HG03039 (cell line): ENCODE measurements at regions not wholly inside any gene's neighbourhood (a gene's known extent, or its start where the extent isn't known, plus 50 kb on each side); places are given as distances from the start of the nearest gene placed in this dataset.

Source experiments
- ATAC-seq: cut with Tn5 transposase; IDR thresholded peaks from one replicate; pipeline ENCODE4 v1.9.1; 2021; ENCODE audit warnings: mild to moderate bottlenecking, moderate library complexity; ENCODE audit not compliant: unreplicated experiment

DNA sequence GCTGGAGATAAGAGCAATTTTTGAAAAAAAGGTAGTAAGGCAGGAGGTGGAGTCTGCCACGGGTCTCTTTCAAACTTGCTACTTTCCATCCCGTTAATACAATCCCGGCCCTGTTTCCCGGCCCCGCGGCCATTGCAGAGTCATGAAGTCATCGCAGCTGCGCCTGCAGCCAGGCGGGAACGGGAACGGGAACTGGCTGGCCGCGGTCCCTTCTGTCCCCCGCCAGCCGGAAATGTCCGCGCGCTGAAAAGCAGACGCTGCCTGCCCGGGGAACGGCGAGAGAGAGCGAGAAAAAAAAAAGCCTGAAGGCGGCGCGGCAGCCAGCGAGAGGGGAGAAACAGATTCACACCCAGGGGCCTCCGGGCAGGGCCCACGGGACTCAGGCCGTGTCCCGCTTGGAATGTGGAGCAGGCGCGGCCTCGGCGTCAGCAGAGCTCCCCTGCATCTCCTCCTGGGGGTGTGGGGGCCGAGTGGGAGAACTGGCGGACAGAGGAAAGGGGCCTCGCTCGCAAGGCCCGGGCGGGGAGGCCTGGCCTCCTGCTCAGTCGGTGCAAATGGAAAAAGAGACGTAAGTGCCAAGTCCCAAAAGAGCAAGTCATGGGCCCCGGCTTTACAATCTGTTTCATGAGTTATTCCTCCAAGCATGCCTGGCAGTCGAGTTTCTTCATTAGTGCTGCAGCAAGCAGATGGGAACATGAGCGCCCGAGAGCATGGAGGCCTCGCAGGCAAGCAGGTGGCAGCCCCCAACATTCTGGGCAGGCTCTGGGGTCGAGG is 201.2 kb upstream of the GAS1 start:
- no peak for ATAC-seq

DNA sequence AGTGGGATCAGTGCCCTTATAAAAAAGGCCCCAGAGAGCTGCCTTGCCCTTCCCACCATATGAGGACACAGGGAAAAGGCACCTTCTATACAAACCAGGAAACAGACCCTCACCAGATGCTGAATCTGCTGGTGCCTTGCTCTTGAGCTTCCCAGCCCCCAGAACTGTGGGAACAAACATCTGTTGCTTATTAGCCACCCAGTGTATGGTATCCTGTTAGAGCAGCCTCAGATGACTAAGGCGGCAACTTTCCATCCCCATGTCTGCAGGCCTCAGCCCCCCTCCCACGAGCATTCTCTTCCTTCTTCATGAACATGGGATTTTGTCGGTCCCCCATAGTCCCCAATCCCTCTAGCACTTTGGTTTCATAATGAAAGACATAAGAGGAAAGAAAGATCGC is 202.5 kb upstream of the GAS1 start:
- ATAC-seq = no peak

DNA sequence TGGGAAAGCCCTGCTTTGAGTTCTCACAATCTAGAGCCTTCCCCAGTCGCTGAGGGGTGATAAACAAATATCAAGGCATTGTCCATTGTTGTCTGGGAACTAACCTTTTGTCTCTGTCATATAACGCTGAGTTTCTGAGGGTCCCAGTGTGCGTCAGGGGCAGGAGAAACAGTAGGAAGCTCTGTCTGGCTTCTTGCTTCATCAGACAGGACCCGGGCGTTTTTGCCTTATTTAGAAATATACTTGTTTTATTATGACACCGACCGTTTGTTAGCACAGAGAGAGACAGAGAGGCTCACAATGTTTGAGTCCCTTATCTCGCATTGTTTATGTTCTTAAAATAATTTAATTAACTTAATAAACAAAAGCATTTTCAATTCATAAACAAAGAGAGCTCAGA is 204.9 kb upstream of the GAS1 start:
- ATAC-seq = no peak

DNA sequence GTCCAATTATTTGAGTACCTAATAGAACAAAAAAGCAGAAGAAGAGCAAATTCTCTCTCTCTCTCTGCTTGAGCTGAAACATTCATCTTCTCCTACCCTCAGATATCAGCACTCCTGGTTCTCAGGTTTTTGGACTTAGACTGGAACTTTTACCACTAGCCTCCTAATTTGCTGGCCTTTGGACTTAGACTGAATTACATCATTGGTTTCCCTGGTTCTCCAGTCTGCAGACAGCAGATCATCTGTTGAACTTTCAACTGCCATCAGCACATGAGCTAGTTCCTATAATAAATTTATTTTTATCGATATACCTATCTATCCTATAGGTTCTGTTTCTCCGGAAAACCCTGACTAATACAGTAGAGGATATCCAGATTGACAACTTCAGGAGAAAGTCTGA is 208.9 kb upstream of the GAS1 start:
- ATAC-seq = no peak

DNA sequence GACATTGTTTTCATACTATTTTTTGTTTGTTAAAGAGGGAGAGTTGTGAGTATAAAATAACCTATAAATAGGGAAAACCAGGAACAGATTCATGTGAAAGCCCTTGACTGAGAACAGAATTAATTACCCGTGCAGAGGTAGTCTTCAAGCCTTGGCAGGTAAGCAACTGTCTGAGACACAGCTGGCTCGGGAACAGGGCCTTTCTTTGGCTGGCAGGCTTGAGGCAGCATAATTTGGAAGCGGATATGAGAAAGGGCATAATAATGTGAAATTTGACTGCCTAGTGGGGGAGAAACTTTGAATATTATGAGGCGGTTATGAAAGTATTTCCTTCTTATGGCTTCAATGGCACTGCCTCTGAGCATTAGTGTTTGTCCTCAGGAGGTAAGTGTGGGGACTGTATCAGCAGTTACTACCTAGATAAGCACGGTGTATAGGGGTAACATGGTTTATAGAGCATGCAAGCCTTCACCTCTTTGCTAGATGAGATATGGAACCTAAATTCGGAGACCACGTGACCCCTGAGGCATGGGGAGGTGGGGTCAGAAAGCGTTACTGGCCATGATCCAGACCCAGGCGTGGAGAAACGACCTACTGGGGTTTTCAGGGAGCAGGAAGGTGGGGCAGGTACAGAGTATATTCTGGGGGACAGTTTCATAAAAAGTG is 210.2 kb upstream of the GAS1 start:
- no peak for ATAC-seq

DNA sequence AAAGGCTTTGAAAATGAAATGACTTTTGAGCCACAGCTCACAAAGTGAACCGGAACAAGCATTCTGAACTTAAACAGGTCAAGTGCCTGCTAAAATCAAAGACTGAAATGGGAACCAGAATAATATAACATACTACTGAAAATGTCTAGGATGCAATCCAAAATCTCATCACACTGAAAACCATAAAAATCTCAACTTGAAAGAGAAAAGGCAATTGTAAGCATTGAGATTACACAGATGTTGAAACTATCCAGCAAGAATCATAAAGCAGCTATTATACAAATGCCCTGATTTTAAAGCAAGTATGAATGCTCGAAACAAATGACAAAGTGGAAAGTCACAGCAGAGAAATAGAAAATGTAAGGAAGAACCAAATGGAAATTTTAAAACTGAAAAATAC is 211.5 kb upstream of the GAS1 start:
- no peak for ATAC-seq

DNA sequence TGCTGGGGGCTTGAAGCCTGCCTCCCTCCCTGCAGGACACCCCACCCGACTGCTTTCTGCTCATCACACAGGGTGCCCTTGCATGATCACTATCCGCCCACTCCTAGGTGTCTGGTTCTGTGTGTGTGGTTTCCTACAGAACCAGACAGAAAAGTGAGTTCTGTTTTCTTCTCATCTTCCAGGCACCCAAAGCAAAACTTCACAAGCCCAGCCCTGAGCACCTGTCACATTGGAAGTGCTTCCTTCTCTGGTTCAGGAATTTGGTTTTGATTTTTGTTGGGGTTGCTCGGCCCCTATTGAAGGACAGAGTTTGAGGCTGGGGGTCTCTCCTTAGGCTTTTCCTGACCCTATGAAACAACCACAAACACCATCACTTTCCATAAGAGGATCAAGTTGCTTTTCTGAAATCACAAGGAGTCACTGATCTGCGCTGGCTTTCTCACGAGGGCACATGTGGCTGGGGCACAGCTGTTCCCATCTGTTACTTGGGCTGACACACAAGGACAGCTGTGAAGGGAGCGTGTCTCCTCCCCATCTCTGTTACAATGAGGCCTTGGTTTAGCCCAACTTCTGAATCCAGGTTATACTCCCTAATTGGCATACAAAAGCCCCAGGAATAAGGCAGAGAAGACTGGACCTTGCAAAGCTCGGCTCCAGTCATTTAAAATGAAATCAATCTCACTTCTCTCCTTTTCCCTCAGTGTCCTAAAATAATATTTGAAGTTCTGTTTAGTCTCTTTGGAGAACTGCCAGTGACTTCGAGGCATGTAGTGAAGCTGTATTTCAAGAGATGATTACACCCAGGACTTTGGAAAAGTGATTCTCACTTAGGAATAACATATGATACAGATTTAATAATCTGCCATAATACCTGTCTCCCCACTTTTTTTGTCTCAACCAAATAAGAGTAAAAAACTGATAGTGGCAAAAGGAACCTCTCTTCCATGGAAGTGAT is 213.1 kb upstream of the GAS1 start:
- ATAC-seq = no peak

DNA sequence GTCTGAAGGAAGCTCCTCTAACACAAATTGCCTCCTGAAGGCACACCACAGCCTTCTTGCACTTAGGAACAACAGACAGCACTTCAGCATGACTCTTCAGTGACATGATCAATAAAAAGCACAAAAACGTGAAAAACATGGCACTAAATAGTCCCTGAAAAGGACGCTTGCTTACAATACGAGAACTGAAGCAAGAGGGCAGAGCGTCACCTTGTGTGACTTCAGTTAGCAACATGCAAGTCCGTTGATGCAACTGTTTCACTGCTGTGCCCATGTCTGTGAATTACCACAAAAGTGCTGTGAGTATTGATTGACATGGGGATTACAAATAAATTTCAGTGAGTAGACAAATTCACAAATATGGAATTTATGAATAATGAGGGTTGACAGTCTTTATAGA is 219.9 kb upstream of the GAS1 start:
- no peak for ATAC-seq

DNA sequence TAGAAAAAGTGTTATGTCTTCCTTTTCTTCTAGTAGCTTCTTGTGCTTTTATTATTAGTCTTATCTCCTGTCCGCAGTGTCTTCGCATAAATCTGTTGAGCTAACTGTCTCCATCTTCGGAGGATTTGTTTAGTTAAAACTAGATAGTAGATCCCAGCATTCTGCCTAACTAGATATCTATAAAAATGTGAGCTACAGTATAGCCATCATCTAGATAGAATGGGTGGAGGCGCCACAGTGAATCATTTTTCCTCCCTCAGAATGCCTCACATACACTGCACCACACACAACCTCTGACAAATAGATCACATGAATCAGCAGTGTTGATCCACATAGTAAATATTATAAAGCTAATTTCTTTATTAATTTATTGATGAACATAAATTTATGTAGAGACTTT is 220.3 kb upstream of the GAS1 start:
- ATAC-seq = no peak

DNA sequence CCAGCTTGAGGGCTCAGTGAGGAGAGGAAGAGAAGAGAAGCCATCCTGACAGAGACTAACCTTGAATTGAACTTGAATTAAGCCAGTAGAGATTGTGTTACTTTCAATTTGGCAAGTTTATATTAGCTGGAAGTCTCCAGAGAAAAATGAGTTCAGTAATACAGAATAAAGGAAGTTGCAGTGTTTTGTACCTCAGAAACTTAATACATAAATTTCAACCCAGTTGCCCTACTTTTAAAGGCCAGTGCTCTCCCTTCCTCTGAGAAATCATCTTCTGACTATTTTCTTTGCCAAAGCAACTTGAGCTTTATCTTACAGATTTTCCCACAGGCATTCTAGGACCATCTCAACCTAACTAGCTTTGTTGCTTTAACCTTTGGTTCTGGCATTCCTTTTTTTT is 231.0 kb upstream of the GAS1 start:
- ATAC-seq = no peak

DNA sequence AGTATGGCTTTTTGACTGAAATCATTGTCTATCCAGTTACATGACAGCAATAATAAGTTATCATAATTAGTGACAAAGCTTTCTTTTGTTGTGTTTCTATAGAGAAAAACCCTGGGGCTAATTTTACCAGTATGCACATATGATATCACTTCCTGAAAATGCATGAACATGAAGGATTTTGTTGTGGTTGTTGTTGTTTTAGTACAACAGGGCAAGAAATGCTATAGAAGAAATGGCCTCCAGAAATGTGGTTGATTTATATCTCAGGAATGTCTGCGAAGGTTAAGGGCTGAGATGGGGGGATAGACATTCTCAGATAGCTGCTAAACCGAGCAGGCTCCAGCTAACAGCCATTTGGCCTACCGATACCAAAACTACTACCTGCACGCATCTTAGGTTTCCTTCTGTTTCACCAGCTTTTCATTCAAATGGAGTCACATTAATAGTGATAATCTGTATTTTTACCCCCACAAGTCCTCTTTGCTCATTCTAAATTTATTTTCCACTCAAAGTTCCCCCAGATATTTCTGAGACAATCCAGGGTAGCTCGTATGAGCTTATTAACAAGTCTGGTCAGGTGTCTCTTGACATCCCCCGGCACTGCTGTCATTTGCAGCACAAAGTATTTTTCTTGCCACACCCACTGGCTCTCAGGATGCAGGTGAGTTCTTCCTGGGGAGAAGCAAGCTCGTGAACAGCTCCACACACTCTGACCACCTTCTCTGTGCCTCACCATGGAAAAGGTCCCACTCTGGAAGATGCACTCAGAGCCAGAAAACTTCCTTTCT is 232.4 kb upstream of the GAS1 start:
- no peak for ATAC-seq

DNA sequence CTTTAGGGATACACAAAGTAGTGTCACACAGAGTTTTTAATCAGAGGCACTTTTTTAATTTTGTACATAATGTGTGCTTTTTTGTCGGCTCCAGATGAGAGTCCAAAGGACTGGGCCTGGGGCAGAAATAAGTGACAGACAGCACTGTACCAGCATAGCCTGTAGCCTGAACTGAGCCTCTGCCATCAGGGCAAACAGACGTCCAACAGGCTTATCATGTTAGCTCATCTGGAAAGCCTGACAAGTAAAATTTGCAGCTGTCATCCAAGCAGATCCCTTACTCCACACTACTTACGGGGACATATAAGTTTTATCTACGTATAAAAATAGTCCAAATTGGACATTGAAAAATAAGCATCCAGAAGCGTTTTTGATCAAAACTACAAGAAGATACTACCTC is 233.1 kb upstream of the GAS1 start:
- ATAC-seq = no peak

DNA sequence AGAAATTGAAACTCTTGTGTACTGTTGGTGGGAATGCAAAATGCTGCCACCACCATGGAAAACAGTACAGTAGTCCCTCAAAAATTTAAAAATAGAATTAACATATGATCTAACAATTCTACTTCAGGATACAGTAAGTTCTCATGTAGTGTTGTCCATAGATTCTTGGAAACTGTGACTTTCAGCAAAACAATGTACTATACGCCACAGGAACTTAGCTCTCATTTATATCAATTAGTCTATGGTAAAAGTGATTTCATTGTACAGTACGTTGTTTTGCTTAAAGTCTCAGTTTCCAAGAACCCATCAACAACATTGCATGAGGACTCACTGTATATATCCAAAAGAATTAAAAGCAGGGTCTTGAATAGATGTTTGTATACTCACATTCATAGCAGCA is 233.5 kb upstream of the GAS1 start:
- no peak for ATAC-seq

DNA sequence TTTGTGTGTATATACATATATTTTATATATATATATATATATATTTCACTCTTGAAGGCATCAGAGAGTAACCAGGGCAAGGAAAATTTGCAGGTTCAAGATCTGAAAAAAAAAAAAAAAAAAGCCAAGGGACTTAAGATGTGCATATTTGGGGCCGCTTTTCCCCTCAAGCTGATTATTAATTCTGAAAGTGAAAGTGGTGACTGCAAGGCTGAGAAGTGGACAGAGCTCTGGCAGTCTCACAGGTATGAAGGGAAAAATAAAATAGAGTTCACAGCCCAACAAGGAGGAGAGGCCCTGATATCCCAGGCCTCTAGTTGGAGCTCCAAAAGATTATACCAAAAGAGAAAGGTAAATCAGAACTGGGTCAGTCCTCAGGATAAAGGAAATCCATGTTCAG is 234.4 kb upstream of the GAS1 start:
- ATAC-seq = no peak

DNA sequence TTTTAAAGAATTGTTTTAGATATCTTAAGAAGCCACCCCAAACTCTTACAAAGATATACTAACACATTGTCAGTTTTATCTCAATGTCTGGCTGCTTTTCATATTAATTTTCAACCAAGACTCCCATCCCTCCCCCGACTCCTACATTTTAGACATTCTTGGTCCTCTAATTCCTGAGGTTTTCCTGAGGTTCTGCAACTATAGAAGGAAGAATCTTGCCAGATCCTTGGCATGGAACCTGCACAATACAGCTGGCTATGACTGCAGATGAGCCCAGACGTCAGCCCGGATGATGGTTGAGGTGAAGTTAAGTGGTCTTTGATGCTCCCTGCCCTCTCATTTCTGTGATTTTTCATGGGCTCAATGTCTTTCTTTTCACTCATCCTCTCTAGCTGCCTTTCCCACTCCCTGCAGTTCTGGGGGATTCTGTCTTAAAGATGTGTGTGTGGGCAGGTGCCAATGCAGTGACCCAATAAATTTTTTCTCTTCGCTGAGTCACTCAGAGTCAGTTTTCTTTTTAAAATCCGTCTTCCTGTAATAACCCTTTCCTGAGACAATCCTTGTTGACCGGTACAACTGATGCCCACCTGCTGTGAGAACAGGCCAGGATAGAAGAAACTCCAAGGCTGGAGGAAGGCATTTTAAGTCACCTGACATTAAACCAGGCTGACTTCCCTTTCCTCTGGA is 237.8 kb upstream of the GAS1 start:
- ATAC-seq = no peak

DNA sequence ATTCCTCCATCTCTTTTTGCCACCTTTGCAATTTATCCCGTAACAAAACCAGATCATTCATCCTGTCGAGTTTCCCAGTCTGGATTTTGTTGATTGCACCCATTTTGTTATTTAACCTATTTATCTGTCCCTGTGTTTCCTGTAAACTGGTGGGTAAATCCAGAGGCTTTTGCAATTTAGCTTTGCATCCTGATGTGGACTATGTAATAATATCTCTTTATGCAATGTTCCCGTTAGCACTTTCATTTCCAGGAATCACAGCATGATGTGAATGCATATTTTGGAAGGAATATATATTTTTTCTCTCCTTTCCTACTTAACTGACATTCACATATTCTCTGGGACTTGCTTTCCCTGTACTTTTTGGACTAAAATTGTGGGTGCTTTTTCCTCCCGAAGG is 240.3 kb upstream of the GAS1 start:
- ATAC-seq = no peak

DNA sequence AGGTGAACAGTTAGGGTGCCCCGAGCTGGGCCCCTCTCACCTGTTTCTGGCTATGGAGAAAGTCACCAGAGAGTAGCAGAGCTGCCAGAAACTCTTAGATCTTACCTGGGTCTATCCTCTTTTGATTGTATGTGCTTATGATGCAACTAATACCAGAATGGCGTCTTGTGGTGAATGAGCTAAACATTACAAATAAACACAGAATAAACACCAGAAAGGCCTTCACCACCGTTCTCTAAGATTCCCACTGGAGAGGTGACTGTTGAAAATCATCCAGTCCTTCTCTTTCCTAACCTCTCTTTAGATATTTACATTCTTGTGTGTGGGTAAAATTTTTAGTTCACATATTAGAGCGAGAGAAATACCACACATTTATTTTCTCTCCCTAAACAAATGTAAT is 241.7 kb upstream of the GAS1 start:
- no peak for ATAC-seq

DNA sequence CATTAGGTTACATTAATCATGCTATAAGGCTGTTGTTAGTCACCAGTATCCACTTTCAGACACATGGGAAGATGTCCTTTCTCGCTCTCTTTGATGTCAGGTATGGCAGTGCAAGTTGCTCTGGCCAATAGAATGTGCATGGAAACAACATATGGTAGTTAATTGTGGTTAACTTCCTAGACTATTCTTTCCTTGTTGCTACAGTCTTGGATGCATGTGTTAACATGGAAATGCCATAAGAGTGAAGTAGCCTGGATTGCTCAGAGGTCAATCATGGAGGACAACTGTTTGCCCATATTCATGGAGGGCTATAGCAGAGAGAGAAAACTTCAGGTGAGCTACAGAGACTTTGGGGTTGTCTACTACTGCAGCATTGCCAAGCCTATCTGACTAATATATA is 245.8 kb upstream of the GAS1 start:
- no peak for ATAC-seq

DNA sequence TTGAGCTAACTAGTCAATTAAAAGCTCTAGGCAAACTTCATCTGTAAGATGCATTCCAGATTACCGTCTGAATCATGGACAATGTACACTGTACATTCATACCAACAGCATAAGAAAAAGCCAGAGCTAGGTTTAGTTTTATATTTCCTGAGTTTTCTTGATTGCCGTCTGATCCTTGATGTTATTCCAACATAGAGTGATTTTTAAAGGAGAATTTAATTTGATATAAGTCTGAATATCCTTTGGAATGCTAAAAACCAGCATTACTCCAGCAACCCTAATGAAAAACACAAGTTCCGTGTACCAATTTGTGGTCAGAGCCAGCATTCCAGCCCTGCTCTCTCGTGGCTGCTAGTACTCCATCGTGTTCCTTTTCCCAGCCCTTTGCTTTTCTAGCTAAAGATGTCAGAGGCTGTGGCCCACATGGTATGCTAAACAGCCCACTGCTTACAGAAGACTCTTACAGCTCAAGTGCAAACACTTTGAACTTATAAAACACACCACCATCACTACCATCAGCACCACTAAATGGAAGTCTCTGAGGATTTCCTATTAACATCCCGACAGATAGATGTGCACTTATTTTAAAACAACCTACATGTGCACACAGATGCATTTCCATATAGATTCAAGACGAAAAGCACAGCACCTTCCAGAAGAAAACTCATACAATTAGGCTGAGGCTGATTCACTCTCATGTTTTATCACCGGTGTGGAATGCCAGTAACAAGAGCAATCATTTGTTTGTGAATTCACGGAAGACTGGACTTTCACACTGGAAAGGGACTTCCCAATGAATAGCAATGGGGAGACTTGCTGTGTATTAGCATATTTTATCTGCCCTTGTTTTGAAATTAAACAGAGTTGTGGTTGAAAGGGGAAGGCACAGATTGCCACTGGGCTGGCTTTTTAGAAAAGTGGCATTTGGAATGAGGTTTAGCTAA is 246.9 kb upstream of the GAS1 start:
- ATAC-seq = no peak
